ENCODE measurements at regions not wholly inside any gene's neighbourhood (a gene's known extent, or its start where the extent isn't known, plus 50 kb on each side); places are given as distances from the start of the nearest gene placed in this dataset.

DNA sequence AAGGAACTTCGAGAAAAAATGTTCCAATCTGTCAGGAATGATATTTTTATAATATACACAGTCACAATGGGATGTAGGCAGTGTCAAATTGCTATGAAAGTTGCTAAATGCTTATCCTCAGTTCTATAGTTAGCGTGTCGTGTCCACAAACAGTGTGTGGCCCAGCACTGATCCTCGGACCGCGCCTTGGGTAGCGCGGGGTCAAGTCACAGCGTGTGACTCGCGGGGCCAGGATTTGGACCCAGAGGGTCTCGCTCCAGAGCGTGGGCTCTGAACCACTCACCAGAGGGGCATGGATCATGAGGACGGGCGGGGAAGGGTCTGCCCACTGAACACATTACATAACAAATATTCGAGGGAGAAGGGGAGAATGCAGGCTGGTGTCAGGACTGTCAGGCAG lies 171.8 kb downstream of the C9orf50 start:
- TF ChIP-seq, protein P1, sequence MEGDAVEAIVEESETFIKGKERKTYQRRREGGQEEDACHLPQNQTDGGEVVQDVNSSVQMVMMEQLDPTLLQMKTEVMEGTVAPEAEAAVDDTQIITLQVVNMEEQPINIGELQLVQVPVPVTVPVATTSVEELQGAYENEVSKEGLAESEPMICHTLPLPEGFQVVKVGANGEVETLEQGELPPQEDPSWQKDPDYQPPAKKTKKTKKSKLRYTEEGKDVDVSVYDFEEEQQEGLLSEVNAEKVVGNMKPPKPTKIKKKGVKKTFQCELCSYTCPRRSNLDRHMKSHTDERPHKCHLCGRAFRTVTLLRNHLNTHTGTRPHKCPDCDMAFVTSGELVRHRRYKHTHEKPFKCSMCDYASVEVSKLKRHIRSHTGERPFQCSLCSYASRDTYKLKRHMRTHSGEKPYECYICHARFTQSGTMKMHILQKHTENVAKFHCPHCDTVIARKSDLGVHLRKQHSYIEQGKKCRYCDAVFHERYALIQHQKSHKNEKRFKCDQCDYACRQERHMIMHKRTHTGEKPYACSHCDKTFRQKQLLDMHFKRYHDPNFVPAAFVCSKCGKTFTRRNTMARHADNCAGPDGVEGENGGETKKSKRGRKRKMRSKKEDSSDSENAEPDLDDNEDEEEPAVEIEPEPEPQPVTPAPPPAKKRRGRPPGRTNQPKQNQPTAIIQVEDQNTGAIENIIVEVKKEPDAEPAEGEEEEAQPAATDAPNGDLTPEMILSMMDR (conservative IDR thresholded peaks at IDR 0.05) = no peak
- no peak for TF ChIP-seq EZH2 (IDR thresholded peaks at IDR 0.05; ENCODE audit: low read depth)
